A549 (cell line): ENCODE measurements at regions not wholly inside any gene's neighbourhood (a gene's known extent, or its start where the extent isn't known, plus 50 kb on each side); places are given as distances from the start of the nearest gene placed in this dataset.

ENCODE experiments used
- CEBPB ChIP-seq, 2 experiments: fragments of >200 bp in 1 of 2; sonication (Bioruptor Twin) in 1 of 2; formaldehyde crosslinking in 1 of 2; IDR thresholded peaks; 2 replicates each; pipeline ENCODE4 v1.6.1; 2012 to 2016
- CHD2 ChIP-seq: fragments of 150-350 bp; IDR thresholded peaks from 2 replicates; pipeline ENCODE4 v1.6.1; 2014; ENCODE audit warnings: low read length; ENCODE audit not compliant: partially characterized antibody
- GATA3 ChIP-seq: IDR thresholded peaks from 2 replicates; pipeline ENCODE4 v1.6.1; 2012; ENCODE audit warnings: borderline replicate concordance
- HOXB5 ChIP-seq: fragments of 250-450 bp; sonication (Bioruptor Pico); IDR thresholded peaks from 2 replicates; pipeline ENCODE4 v1.5.0; 2020; ENCODE audit warnings: mild to moderate bottlenecking, moderate library complexity
- POLR2A ChIP-seq: IDR thresholded peaks from 2 replicates; pipeline ENCODE4 v1.6.1; 2012; ENCODE audit warnings: mild to moderate bottlenecking, low read length
- RFX5 ChIP-seq: fragments of 450-650 bp; IDR thresholded peaks from 2 replicates; pipeline ENCODE4 v1.7.1; 2014; ENCODE audit warnings: antibody characterized with exemption, mild to moderate bottlenecking, moderate library complexity
- TF ChIP-seq, protein P1 (sequence below): fragments of 450-650 bp; IDR thresholded peaks from 2 replicates; pipeline ENCODE4 v1.6.1; 2014; ENCODE audit warnings: antibody characterized with exemption
- TF ChIP-seq, protein P2 (sequence below): fragments of >200 bp; sonication (Bioruptor Twin); formaldehyde crosslinking; IDR thresholded peaks from 3 replicates; pipeline ENCODE4 v1.5.1; 2016
- TF ChIP-seq, protein P3 (sequence below): fragments of 200-600 bp; sonication (generic); IDR thresholded peaks from 2 replicates; pipeline ENCODE4 v1.6.1; 2016; ENCODE audit warnings: antibody characterized with exemption, mild to moderate bottlenecking, moderate library complexity
- TF ChIP-seq, protein P4 (sequence below): IDR thresholded peaks from 2 replicates; pipeline ENCODE4 v1.6.1; 2012

DNA sequence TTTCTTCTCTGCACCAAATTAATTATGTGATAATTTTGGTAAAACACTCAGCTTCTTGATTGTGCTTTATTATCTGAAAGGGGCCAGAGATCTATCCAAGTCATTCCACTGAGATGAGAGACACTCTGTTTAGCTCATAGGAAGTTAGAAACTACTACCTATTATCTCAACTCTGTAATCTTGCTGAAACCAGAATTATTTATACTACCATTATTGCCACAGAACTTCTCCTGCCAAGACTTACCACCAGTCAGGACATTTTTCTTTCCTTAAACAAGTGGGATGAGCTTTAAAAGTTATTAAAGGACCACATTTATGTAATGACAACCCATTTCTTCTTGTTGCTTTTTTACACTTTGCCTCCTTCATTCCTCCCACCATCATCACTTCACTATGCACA lies 855.6 kb upstream of the PIK3C3 start:
- TF ChIP-seq POLR2A (no peak), HOXB5 (CRISPR knock-in tag) (no peak), GATA3 (no peak), CHD2 (no peak), RFX5 (no peak), CEBPB (IDR thresholded peaks at IDR 0.05) (no peak)
- TF ChIP-seq, protein P1, sequence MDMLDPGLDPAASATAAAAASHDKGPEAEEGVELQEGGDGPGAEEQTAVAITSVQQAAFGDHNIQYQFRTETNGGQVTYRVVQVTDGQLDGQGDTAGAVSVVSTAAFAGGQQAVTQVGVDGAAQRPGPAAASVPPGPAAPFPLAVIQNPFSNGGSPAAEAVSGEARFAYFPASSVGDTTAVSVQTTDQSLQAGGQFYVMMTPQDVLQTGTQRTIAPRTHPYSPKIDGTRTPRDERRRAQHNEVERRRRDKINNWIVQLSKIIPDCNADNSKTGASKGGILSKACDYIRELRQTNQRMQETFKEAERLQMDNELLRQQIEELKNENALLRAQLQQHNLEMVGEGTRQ, result no peak
- TF ChIP-seq, protein P2, sequence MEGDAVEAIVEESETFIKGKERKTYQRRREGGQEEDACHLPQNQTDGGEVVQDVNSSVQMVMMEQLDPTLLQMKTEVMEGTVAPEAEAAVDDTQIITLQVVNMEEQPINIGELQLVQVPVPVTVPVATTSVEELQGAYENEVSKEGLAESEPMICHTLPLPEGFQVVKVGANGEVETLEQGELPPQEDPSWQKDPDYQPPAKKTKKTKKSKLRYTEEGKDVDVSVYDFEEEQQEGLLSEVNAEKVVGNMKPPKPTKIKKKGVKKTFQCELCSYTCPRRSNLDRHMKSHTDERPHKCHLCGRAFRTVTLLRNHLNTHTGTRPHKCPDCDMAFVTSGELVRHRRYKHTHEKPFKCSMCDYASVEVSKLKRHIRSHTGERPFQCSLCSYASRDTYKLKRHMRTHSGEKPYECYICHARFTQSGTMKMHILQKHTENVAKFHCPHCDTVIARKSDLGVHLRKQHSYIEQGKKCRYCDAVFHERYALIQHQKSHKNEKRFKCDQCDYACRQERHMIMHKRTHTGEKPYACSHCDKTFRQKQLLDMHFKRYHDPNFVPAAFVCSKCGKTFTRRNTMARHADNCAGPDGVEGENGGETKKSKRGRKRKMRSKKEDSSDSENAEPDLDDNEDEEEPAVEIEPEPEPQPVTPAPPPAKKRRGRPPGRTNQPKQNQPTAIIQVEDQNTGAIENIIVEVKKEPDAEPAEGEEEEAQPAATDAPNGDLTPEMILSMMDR, result no peak
- TF ChIP-seq, protein P3, sequence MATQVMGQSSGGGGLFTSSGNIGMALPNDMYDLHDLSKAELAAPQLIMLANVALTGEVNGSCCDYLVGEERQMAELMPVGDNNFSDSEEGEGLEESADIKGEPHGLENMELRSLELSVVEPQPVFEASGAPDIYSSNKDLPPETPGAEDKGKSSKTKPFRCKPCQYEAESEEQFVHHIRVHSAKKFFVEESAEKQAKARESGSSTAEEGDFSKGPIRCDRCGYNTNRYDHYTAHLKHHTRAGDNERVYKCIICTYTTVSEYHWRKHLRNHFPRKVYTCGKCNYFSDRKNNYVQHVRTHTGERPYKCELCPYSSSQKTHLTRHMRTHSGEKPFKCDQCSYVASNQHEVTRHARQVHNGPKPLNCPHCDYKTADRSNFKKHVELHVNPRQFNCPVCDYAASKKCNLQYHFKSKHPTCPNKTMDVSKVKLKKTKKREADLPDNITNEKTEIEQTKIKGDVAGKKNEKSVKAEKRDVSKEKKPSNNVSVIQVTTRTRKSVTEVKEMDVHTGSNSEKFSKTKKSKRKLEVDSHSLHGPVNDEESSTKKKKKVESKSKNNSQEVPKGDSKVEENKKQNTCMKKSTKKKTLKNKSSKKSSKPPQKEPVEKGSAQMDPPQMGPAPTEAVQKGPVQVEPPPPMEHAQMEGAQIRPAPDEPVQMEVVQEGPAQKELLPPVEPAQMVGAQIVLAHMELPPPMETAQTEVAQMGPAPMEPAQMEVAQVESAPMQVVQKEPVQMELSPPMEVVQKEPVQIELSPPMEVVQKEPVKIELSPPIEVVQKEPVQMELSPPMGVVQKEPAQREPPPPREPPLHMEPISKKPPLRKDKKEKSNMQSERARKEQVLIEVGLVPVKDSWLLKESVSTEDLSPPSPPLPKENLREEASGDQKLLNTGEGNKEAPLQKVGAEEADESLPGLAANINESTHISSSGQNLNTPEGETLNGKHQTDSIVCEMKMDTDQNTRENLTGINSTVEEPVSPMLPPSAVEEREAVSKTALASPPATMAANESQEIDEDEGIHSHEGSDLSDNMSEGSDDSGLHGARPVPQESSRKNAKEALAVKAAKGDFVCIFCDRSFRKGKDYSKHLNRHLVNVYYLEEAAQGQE, result no peak
- TF ChIP-seq, protein P4, sequence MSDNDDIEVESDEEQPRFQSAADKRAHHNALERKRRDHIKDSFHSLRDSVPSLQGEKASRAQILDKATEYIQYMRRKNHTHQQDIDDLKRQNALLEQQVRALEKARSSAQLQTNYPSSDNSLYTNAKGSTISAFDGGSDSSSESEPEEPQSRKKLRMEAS, result no peak
